ENCODE measurements at regions not wholly inside any gene's neighbourhood (a gene's known extent, or its start where the extent isn't known, plus 50 kb on each side); places are given as distances from the start of the nearest gene placed in this dataset.
A peak's percentile ranks its signal among the peaks of the same experiment; 100 is the strongest.
"Not testable (repeated sequence)": the region's sequence is repeated elsewhere in the genome, so short reads cannot be mapped to it uniquely, and the experiment has no call there.

- DNase-seq, result no peak
These were observed 115.1 kb upstream of the IRX4 start for GRCh38 chr5:1997640-1998347.

GRCh38 chr5:1995491-1995890 is 112.8 kb upstream of the IRX4 start:
- DNase-seq, result no peak

- no peak for DNase-seq
These were observed 104.7 kb upstream of the IRX4 start for GRCh38 chr5:1987471-1987870.

GRCh38 chr5:1985781-1986180 is 103.1 kb upstream of the IRX4 start:
- no peak for DNase-seq

- DNase-seq, result no peak
These were observed 101.4 kb upstream of the IRX4 start for GRCh38 chr5:1983919-1984695.

- DNase-seq, result no peak
These were observed 100.7 kb upstream of the IRX4 start for GRCh38 chr5:1983401-1983800.

GRCh38 chr5:1982561-1982960 is 99.8 kb upstream of the IRX4 start:
- DNase-seq, result not testable (repeated sequence)

- no peak for DNase-seq
These were observed 93.4 kb upstream of the IRX4 start for GRCh38 chr5:1975898-1976765.

- DNase-seq, result peak; percentile 31 to 58
These were observed 92.6 kb upstream of the IRX4 start for GRCh38 chr5:1975406-1975715.

GRCh38 chr5:1974501-1975405 is 92.0 kb upstream of the IRX4 start:
- DNase-seq, result no peak

GRCh38 chr5:1974081-1974480 is 91.4 kb upstream of the IRX4 start:
- no peak for DNase-seq

GRCh38 chr5:1973391-1974013 is 90.8 kb upstream of the IRX4 start:
- DNase-seq, result no peak

- no peak for DNase-seq
These were observed 89.2 kb upstream of the IRX4 start for GRCh38 chr5:1971944-1972343.

- no peak for DNase-seq
These were observed 85.0 kb upstream of the IRX4 start for GRCh38 chr5:1967736-1968135.

- DNase-seq, result no peak
These were observed 83.7 kb upstream of the IRX4 start for GRCh38 chr5:1966461-1966860.

- DNase-seq, result no peak
These were observed 83.2 kb upstream of the IRX4 start for GRCh38 chr5:1965925-1966324.

GRCh38 chr5:1963941-1964451 is 81.3 kb upstream of the IRX4 start:
- DNase-seq, result no peak

- peak in 1 of 2 experiments; percentile 22 for DNase-seq
These were observed 80.6 kb upstream of the IRX4 start for GRCh38 chr5:1963358-1963757.

- no peak for DNase-seq
These were observed 80.1 kb upstream of the IRX4 start for GRCh38 chr5:1962619-1963355.

GRCh38 chr5:1961952-1962595 is 79.3 kb upstream of the IRX4 start:
- no peak for DNase-seq

Measured in SHP77 (cell line).